Sigmoid colon (tissue), 4 donors: ENCODE measurements at regions not wholly inside any gene's neighbourhood (a gene's known extent, or its start where the extent isn't known, plus 50 kb on each side); places are given as distances from the start of the nearest gene placed in this dataset.

Source experiments
- CTCF ChIP-seq, 4 experiments: fragments of 450-650 bp in 3 of 4; fragments of 200-600 bp in 1 of 4; IDR thresholded peaks; one replicate each; pipeline ENCODE4 v1.5.1; 2016 to 2019; ENCODE audit warnings: antibody characterized with exemption in 4 of 4, mild to moderate bottlenecking in 3 of 4, moderate library complexity in 2 of 4
- POLR2A ChIP-seq, 2 donors: fragments of 450-650 bp; IDR thresholded peaks; one replicate each; pipeline ENCODE4 v1.6.1; 2016; ENCODE audit warnings: antibody characterized with exemption in 2 of 2, mild to moderate bottlenecking in 2 of 2, moderate library complexity in 2 of 2
- POLR2AphosphoS5 ChIP-seq, 4 donors: sonication (generic); formaldehyde crosslinking; IDR thresholded peaks; one replicate each; pipeline ENCODE4 v1.6.1; 2017; ENCODE audit warnings: antibody characterized with exemption in 4 of 4

- no peak for TF ChIP-seq POLR2AphosphoS5 (IDR thresholded peaks at IDR 0.05)
- no peak for TF ChIP-seq CTCF (IDR thresholded peaks at IDR 0.05)
- no peak for TF ChIP-seq POLR2A (IDR thresholded peaks at IDR 0.05)
Observed at GRCh38 chr12:126247936-126248335, 1182.7 kb downstream of the AACS start.
